Activated CD8-positive, alpha-beta memory T cell treated with anti-CD3 and anti-CD28 coated beads, Interleukin-2, amount 50 U/mL, for 24 hours (primary cell): ENCODE measurements at regions not wholly inside any gene's neighbourhood (a gene's known extent, or its start where the extent isn't known, plus 50 kb on each side); places are given as distances from the start of the nearest gene placed in this dataset.
"Not testable (repeated sequence)": the region's sequence is repeated elsewhere in the genome, so short reads cannot be mapped to it uniquely, and the experiment has no call there.

Experiments used
- DNase-seq: peaks from one replicate; pipeline ENCODE4 v3.0.0-alpha.2; 2020; ENCODE audit errors: extremely low read depth

DNA sequence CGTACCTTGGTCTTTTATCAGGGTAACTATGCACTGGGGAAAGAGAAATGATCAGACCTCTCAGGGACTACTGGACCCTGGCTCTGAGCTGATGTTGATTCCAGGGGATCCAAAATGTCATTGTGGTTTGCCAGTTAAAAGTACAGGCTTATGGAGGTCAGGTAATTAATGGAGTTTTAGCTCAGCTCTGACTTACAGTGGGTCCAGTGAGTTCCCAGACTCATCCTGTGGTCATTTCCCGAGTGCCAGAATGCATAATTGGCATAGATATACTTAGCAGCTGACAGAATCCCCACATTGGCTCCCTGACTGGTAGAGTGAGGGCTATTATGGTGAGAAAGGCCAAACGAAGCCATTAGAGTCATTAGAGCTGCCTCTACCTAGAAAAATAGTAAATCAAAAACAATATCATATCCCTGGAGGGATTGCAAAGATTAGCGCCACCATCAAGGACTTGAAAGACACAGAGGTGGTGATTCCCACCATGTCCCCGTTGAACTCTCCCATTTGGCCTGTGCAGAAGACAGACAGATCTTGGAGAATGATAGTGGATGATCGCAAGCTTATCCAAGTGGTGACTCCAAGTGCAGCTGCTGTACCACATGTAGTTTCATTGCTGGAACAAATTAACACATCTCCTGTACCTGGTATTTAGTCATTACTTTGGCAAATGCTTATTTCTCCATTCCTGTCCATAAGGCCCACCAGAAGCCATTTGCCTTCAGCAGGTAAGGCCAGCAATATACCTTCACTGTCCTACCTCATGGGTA, 152.4 kb downstream of the THBS2 start:
- no peak for DNase-seq

DNA sequence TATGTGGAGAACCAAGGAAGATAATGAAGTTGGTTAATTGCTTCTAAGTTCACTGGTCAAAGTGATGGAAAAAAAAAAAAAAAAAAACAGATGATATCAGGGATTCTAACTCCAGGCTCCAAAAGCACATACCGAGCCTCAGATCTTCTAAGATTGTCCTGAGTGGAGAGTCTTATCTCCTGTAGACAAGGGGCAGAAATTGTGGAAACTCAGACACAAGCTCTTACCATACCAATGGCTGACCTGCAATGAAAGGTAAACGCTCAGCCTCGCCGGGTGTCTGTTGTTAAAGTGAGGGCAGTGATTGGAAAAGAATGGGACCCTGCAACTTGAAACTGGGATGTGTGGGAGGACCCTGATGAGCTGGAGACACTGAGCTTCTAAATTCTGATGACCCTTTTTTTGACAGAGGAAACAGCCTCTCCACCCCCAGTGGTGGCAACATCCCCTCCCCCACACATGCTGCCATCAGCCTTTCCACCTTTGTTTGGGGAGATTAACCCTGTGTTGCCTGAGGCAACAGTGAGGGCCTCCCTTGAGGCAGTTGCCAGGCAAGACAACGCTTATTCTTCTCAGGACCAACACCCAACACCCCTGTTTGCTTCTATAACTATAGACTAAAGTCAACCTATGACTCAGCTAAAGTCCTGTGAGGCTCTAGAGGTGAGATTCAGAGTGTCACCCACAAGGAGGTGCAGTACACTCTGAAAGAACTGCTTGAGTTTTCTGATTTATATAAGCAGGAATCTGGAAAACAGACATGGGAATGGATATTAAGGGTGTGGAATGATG, 154.0 kb downstream of the THBS2 start:
- no peak for DNase-seq

DNA sequence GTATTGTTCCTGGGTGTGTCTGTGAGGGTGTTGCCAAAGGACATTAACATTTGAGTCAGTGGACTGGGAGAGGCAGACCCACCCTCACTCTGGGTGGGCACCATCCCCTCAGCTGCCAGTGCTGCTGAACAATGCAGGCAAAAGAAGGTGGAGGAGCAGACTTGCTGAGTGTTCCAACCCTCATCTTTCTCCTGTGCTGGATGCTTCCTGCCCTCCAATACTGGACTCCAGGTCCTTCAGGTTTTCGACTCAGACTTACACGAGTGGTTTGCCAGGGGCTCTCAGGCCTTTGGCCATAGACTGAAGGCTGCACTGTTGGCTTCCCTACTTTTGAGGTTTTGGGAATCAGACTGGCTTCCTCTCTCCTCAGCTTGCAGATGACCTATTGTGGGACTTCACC, 155.0 kb downstream of the THBS2 start:
- not testable (repeated sequence) for DNase-seq

DNA sequence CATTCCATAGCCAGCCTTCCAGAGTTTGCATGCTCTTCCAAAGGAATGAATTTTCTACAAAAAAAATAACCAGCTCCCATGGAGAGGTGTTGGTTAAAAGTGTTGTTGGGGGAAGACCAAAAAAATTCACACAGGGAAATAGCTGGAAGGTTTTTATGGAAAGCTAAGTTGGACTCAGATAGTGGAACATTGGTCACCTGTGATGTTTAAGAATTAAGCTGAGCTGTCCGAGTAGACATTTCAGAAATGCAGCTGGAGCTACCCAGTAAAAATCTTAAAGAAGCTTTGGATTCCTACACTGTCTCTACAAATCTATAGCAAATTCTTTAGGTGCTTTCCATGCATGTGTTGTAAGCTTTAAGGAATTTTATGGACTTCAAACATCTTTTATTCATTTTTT, 155.5 kb downstream of the THBS2 start:
- DNase-seq = no peak

DNA sequence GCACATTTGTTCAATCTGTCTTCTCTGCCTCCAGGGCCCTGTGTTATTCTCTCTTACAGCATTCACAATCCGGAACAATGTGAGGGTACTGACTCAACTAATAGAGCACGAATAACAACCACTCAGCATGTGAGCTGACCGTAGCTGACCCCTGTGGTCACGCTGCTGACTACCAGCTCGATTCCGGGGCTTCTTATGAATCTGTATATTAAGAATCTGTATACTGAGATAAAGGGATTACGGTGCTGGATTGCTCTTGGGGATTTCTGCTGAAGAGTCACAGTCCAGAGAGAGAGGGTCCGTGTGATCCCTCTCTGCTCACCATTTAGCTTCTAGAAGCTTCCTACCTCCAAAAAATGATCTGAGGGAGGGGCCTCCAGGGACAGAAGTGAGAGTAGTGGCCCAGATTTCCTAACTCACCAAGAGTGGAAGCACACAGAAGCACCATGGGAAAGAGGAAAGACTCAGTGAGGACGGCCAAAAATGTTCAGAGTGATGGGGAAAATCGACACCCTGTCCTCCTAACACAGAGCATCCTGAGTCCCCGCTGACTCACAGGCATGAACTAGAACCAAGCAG, 156.2 kb downstream of the THBS2 start:
- no peak for DNase-seq

DNA sequence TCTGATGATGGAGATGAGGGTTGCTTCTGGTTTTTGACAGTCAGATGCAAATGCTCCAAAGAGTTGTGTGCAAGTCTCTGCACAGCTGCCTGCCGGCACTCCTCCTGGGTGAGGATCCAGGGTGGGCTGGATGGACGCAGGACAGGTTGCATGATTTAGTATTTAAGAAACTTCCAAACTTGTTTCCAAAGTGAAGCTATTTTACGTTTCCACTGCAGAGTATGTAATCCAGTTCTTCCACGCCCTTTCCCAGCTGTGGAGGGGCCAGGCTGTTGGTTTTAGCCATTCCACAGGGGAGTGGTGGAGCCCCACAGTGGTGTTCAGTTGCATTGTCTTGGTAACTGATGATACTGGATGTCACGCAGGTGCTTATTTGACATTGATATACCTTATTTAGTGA, 157.3 kb downstream of the THBS2 start:
- DNase-seq = no peak

DNA sequence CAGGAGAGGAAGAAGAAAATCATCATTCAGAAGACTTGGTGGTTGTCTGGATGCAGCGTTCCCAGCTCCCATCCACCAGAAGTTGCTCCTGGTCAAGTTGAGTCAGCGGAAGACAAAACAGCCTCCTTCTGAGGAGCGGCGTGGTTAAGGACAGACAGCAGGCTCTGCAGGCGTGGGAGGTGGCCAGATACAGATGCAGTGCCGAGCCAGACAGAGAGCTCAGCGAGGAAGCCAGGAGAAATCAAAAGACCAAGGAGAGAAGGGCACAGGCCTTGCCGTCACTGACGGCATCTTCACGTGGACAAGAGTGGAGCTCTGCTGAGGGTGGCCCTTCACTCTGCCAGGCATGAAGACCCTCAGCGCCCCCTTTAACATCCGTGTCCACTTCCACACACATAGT, 158.5 kb downstream of the THBS2 start:
- DNase-seq = no peak

DNA sequence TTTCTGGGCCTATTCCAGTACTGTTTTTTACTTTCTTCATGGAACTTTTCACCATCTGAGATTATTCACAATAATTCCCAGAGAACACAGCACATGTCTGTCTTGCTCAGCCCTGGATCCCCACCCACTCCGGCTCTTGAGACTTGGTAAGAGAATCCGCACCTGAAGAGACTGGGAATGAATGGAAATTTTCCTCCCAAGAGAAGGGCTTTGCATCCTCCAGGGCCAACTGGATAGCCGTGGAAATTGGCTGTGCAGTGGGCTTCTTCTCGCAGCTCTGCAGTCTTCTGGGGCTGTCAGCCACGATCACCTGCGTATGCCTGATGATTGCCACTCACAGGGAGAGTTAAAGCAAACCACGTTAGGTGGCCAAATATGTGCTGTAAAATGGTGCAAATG, 159.1 kb downstream of the THBS2 start:
- no peak for DNase-seq

DNA sequence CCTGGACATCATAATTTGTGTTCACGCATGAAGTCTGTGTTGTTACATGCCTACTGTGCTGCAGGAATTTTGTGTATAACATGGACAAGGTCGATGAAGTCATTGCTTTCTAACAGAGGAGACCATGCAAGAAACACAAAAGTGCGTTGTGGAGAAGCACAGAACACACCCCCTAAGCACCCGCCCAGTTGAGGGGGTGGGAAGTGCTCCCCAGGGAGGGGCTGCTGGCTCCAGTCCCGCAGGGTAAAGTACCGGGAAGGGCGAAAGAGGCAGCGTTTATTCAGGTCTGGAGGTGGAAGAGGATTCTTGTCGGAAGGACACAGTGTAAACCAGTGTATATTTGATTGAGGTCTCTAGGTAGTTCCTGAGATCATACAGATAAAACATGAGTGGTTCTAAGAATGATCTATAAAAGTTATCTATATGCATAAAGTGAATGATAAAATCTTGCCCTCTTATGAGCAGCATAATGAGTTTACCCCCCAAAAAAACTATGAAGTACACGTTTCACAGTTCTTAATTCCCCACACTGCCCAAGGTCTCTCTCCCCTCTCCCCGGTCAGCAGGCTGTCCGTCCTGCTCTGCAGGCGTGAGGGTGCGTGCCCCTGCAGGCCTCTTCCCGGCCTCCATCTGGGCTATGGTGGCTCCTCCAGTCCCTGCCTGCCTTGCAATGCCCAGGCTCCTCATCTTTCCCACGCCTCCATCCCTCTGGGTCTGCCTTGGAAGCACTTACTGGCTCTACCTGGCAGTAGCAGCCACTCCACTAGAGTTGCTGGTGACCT, 159.7 kb downstream of the THBS2 start:
- no peak for DNase-seq

DNA sequence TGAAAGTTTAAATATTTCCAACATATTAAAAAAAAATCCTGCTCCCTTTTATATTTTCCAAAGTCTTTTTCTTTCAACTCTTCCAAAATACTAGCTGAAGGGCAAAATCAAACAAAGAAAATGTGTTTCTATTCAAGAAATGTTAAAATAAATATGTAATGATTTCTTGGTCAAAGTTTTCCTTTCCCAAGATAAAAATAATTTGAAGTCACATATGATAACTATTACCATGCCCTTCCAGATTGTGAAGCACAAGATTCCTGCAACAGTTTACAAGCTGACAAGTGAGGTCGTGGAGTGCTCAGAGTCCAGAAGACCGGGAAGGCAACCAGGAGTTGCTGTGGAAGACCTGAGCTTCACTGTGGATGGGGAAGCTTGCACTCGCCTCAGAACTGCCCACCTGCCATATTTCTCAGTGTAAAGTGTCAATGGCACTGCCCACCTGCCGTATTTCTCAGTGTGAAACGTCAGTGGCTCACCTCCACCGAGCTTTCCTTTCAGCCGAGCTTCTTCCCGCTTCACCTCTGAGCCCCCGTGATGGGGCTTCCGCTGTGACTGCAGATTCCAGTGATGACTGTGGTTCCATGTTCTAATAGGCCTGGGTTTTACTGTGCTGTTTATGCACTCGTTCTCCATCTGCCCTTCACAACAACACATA, 160.5 kb downstream of the THBS2 start:
- DNase-seq = no peak

DNA sequence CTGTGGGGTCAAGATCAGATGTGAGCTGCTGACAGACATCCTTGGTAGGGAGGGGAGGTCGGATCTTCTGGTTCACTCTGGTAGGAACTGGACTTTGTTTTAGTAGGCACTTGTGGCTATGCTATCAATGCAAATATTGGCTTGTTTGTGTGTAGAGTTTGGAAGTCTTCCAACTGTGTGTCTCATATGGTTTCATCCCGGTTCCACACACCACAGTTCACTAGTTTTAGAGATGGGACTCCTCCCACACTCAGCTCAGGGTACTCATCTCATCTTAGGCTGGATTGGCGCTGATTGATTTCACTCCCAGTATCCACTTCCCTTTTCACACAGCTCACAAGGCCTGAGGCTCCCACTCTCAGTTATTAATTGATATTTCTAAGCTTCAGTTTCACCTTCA, 161.3 kb downstream of the THBS2 start:
- DNase-seq = no peak

DNA sequence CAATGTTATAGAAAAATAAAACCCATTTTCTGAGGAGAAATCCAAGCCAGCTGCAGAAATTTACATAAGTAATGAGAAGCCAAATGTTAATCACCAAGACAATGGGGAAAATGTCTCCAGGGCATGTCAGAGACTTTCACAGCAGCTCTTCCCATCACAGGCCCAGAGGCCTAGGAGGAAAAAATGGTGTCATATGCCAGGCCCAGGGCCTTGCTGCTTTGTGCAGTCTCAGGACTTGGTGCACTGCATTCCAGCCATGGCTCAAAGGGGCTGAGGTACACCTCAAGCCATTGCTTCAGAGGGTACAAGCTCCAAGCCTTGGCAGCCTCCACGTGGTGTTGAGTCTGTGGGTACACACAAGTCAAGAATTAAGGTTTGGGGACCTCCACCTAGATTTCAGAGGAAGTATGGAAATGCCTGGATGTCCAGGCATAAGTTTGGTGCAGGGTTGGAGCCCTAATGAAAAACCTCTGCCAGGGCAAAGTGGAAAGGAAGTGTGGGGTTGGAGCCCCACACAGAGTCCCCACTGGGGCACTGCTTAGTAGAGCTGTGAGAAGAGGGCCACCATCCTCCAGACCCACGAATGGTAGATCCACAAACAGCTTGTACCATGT, 163.0 kb downstream of the THBS2 start:
- not testable (repeated sequence) for DNase-seq

DNA sequence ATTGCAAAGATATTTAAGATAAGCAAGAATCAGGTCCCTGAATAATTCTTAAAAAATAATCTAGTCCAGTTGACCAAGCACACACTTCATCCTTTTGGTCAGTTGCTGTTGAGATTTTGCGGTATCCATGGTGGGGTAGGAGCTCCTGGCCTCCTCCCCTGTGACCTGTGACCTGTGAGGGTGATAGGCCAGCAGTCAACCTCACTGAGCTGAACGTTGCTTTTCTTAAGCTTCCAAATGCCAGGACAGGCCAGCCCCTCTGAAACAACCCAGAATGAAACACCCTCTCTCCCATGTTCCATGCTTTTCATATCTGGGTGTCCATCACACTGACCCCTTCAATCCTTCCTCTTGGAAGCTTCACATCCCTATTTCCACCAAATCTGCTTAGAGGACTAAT, 164.9 kb downstream of the THBS2 start:
- no peak for DNase-seq

DNA sequence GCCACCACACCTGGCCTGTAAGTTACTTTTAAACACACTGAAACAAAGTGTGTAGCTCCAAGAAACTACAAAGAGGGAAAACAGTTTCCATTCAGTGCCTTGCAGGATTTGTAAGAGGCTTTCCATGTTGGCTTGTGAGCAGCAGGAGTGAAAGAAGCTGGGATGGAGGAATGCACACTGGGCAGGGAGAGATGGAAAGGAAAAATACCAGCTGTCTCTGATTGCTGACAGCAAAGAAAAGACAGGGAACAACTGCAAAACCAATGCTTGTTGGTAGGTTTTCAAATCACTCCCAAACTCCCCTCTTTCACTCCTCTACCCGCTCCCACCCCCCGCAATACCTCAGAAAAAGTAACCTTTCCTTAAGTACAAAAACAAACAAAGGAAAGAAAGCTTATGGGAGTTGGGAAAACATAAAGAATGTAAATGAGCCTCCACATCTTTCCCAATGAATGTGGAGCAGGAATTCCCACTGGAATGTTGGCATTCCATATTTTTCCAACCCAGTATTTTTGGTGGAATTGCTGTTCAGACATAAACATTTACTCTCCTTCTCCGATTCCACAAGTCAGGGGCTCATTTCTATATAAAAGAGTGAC, 166.1 kb downstream of the THBS2 start:
- DNase-seq = no peak

DNA sequence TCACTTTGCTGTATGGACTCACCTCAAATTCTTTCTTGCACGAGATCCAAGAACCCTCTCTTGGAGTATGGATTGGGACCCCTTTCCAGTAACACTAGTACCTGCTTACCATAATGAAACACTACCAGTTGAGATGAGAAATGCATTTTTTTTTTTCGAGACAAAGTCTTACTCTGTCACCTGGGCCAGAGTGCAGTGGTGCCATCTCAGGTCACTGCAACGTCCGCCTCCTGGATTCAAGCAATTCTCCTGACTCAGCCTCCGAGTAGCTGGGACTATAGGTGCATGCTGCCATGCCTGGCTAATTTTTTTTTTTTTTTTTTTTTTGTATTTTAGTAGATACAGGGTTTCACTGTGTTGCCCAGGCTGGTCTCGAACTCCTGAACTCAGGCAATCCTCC, 167.0 kb downstream of the THBS2 start:
- not testable (repeated sequence) for DNase-seq

DNA sequence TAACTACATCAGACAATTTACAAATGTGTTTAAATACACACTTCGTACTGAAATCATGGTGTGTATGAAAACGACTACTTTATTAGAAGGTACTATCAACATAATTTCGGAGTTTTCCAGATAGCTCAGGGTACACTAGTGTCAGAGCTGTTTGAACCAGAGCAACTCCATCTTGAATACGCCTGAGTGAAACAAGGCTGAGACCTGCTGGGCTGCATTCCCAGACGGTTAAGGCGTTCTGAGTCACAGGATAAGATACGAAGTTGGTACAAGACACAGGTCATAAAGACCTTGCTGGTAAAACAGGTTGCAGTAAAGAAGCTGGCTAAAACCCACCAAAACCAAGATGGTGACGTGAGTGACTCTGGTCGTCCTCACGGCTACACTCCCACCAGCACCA, 167.6 kb downstream of the THBS2 start:
- DNase-seq = no peak

DNA sequence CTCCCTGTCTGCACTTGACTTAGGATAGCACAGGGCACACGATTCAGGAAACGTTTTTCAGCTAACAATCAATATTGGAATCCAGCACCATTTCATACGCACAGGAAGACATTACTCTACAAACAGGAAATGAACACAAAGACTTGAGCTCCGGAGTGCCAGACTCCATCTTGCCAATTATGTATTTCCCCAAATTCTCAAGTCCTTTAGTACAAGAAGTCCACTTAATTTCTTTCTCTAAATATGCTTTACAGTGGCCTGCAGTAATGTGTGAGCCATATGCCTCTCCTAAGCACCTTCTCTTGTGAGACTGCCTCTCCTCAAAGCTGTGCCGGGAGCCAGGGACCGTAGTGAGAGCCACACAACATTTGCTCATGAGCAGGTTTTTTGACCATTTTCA, 168.2 kb downstream of the THBS2 start:
- no peak for DNase-seq

DNA sequence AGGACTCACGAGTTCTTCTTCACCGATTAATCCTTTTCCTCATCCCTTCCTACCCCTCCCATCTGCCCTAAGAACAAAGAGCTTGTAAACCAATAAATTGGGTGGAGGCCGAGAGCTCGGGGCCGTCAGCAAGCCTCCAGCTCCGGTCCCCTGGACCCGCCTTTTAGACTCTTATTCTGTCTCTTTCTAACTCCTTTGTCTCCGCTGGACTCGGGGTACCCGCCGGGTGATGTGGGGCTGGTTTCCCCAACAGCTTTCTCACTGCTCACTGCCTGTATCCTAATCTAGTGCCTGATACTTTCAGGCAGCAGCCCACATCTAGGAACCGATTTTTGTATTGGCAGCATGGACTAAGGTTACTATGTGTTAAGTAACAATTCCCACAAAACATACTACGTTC, 169.1 kb downstream of the THBS2 start:
- DNase-seq = not testable (repeated sequence)

DNA sequence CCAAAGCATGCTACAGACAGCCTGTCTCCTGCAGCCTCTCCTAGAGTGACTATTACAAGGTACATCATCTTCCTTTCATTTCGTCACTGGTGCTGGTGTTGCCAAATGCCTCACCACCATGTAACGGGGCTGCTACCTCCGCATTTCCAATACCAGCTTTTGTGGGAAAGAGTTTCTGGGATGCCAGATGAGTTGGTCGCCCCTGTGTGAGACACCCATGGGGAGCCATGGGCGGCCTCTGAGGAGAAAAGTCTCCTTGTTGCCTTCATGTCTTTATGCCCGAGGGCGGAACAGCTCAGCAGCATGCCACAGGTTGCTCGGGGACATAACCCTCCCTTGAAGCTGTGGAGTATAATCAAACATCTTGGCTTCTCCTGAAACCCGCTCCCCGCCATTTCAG, 169.6 kb downstream of the THBS2 start:
- DNase-seq = no peak

DNA sequence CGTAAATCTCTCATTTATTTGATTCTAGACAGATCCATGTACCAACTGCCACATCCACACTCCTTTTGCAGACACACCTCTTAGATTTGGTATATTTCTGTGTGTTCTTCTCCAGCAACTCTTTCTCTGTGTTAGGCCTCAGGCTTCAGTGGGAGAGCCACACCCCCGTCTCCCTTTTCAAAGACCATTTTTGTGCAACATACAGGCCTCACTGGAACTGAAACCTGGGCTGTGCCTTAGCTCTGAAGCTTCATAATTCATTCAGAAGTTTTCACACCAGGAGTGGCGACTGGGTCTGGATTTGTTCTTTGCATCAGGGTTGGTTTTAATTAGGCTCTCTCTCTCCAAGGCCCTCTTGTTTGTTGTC, 170.2 kb downstream of the THBS2 start:
- no peak for DNase-seq
